SK-N-MC (cell line): ENCODE measurements at regions not wholly inside any gene's neighbourhood (a gene's known extent, or its start where the extent isn't known, plus 50 kb on each side); places are given as distances from the start of the nearest gene placed in this dataset.

Source experiments
- FOXP2 ChIP-seq: optimal IDR thresholded peaks from 2 replicates; pipeline ENCODE3; 2011; ENCODE audit warnings: mild to moderate bottlenecking, moderate library complexity; ENCODE audit not compliant: insufficient read depth; ENCODE audit errors: extremely low read length, control extremely low read depth
- POLR2AphosphoS5 ChIP-seq: IDR thresholded peaks from 2 replicates; pipeline ENCODE4 v1.6.1; 2012; ENCODE audit warnings: mild to moderate bottlenecking, low read depth, low read length, borderline replicate concordance

DNA sequence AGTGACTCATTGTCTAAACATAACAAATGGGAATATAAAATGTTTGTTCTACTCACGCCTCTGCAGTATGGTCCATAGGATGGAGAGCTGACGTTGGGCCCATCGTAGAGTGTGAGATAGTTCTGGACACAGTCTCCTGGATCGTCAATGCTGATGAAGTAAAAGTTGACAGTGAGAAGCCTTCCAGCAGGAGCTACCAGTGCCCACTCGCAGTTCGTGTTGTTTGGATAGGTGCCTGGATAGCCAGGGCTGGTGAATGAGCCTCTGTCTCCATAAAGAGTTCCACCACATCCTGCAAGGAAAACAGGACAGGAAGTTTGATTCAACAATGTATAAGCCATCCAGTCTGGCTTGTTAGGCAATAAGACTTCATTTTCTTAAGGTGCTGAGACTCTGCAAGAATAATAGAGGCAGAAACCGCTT lies 79.6 kb downstream of the OR13A1 start:
- TF ChIP-seq FOXP2 (no peak), POLR2AphosphoS5 (no peak)
